GM19328 (cell line): ENCODE measurements at regions not wholly inside any gene's neighbourhood (a gene's known extent, or its start where the extent isn't known, plus 50 kb on each side); places are given as distances from the start of the nearest gene placed in this dataset.
"Not testable (repeated sequence)": the region's sequence is repeated elsewhere in the genome, so short reads cannot be mapped to it uniquely, and the experiment has no call there.

Experiments
- ATAC-seq: cut with Tn5 transposase; IDR thresholded peaks from one replicate; pipeline ENCODE4 v1.9.1; 2021; ENCODE audit warnings: mild to moderate bottlenecking, moderate library complexity; ENCODE audit not compliant: unreplicated experiment

- no peak for ATAC-seq
Measured at GRCh38 chr2:82226441-82226840, 1921.9 kb upstream of the LRRTM1 start.

DNA sequence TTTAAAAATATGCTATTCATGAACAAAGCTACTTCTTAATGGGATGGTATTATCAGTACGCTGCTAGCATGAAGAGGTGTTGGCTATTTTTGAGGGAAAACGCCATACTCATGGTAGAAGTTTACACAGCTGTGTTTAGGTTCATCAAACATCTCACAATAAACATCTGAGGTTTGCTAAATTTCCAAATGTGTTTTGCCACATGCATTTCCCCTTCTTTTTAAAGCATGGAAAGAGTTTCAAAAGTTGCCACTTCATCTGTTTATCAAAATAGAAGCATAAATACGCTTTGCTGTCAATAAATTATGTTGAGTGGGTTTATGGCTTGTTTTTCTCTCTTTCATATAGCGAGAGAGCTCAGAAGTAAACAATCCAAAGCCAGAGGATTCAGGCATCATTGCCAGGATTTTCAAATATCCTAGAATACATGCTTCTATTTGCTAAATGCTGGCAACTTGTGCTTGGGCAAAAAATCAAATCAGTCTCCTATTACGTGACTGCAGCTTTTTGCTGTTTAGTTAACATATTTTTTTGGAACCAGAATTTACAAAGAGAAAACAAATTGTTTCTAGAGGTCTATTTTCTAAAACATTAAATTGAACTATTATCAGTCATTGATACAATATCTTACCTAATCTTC, 1919.9 kb upstream of the LRRTM1 start:
- ATAC-seq, result no peak

GRCh38 chr2:82215212-82215611, 1910.7 kb upstream of the LRRTM1 start:
- no peak for ATAC-seq

GRCh38 chr2:82199493-82199852, 1894.9 kb upstream of the LRRTM1 start:
- ATAC-seq, result no peak

- no peak for ATAC-seq
Measured at GRCh38 chr2:82198809-82199492, 1894.4 kb upstream of the LRRTM1 start.

DNA sequence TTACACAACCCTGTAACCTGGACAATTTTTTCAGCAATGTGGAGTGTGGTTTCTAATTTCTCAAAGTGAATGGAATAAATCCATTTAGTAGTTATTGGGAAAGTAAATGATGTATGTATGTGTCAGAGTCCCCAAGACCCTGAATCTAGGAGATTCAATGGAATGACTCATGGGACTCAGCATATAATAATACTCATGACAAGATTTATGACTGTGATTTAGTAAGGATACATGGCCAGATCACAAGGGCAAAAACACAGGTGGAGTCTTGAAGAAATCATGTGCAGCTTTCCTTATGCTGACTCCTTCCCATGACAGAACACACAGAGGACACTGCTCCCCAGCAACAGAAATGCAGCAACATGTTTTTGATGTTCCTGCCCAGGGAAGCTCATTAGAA, 1877.7 kb upstream of the LRRTM1 start:
- ATAC-seq, result no peak

DNA sequence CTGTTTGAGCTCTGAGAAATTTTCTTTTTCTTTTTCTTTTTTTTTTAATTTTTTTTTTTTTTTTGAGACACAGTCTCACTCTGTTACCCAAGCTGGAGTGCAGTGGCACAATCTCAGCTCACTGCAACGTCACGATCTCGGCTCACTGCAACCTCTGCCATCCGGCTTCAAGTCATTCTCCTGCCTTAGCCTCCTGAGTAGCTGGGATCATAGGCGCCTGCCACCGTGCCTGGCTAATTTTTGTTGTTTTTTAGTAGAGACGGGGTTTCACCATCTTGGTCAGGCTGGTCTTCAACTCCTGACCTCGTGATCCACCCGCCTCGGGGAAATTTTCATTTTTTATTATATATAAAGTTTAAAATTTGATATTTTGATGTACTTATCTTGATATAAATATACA, 1870.7 kb upstream of the LRRTM1 start:
- not testable (repeated sequence) for ATAC-seq

DNA sequence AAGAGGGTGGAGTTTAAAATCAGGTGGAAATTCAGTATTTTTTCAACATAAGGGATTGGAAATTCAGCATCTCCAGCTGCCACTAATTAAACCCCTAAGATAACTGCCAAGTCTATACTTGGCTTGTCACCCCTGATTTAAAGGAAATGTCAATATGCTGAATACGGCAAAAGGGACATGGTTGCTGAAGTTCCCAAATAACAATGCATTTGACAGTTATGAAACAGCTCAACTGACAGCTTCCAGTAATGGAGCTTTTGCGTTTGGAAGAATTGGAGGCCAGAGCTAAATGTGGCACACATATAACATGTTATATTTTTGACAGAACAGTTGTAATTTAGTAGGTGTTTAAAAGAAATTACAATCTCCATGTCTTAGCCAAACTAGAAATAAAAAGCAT, 1867.9 kb upstream of the LRRTM1 start:
- ATAC-seq, result no peak

GRCh38 chr2:82169379-82169778, 1864.8 kb upstream of the LRRTM1 start:
- no peak for ATAC-seq

GRCh38 chr2:82165377-82165776, 1860.8 kb upstream of the LRRTM1 start:
- ATAC-seq, result no peak

DNA sequence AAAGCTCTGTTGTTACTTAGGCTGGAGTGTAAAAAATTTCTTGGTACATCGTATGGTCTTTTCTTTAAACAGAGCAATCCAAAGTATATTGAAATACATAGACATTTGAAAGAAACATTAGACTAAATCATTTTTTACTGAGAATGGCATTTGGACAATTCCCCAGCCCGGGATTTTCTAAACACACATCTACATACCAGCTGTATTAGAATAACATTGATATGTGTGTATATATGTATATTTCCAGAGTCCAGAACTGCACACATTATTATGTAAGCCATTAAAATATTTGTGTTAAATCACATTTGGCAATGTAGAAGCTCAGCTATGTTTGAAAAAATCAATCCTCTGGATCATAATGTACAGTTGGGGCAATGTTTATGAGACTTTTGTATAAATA, 1853.6 kb upstream of the LRRTM1 start:
- ATAC-seq, result no peak

DNA sequence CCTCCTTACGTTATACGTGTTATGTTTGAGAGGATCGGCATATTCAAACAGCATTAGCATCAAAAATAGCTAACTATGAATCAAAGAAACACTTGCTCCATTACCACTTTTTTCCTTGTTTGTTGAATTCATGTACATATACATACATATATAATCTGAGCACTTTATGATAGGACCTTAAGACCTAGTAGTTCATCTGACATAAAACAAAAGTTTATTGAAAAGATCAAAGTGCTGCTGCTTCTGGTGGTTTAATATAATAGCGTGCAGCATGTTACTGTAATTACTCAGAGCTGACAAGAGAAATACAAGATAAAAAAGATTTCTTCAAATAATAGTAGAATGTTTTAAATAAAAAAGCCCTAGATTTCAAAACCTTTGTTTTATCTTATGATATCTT, 1850.9 kb upstream of the LRRTM1 start:
- ATAC-seq, result no peak

DNA sequence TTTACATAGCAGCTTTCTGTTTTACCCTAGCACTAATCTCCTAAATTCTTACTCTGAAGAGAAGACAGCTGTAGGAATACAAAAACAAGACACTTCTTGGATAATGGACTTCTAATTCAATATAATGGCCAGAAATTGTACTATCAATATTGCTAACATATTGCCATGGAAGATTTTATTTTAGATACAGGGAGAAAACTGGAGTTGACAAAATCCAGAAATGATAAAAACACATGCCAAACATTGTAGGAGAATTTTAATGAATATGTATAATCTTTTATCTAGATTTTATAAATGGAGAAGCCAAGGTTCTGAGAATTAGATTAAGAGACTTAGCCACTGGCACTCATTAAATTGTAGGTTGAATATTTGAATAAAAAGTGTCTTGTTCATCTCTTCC, 1838.8 kb upstream of the LRRTM1 start:
- no peak for ATAC-seq

- no peak for ATAC-seq
Measured at GRCh38 chr2:82139979-82140611, 1835.5 kb upstream of the LRRTM1 start.

- no peak for ATAC-seq
Measured at GRCh38 chr2:82137441-82137840, 1832.9 kb upstream of the LRRTM1 start.

DNA sequence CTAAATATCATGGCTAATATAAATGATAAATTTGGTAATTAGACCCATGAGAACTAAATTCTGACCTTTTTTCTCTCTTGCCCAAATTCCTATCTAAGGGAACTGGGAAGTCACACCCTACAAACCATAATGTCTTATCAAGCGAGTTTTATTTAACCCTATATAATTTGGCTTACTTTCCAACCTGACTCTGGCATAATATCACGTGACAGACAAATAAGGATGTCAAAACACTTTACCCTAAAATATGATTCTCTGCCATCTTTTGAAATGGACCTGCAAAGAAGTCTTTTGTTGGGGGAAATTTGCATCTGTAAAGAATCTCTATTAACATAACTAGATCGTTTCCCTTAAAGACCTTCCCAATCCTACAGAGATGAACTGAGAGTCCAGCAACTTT, 1823.5 kb upstream of the LRRTM1 start:
- ATAC-seq, result no peak

DNA sequence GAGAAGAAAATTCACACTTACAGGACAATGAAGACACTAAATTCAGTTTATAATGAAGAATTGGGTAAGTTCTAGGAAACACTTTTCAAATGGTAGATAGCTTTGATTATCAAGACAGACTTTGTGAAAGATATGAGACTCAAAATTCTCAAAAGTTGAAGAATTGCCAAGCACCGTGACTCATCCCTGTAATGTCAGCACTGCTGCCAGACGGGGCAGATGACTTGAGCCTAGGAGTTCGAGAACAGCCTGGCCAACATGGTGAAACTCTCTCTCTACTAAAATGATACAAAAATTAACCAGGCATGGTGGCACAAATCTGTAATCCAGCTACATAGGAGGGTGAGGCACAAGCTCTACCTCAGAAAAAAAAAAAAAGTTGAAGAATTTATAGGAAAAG, 1820.1 kb upstream of the LRRTM1 start:
- no peak for ATAC-seq

DNA sequence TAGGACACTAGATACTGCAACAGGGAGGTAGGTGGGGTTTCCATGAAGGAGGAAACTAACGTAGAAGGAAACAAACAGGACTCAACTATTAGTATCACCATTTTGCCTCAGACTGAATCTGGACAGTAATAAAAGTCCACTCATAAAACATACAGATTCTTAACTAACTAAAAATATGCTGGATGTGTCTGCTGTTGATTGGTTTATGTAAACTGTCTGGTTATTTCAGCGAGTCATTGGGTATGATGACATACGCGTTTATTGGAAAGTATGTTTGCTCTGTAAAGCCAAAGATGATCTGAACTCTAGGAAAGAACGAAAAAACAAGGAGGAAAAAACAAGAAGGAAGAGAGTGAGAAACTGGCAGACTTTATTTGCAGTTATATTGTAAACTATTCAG, 1816.1 kb upstream of the LRRTM1 start:
- ATAC-seq, result no peak

GRCh38 chr2:82120115-82120514, 1815.6 kb upstream of the LRRTM1 start:
- ATAC-seq, result no peak

DNA sequence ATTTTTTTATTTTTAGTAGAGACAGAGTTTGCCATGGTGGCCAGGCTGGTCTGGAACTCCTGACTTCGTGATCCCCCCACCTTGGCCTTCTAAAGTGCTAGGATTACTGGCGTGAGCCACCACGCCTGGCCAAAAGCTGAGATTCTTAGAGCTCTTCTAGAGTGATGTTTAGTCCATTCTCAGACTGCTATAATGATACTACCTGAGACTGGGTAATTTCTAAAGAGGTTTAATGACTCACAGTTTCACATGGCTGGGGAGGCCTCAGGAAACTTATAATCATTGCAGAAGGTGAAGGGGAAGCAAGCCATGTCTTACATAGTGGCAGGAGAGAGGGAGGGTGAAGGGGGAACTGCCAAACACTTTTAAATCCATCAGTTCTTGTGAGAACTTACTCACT, 1804.9 kb upstream of the LRRTM1 start:
- no peak for ATAC-seq

GRCh38 chr2:82098617-82099016, 1794.1 kb upstream of the LRRTM1 start:
- no peak for ATAC-seq

DNA sequence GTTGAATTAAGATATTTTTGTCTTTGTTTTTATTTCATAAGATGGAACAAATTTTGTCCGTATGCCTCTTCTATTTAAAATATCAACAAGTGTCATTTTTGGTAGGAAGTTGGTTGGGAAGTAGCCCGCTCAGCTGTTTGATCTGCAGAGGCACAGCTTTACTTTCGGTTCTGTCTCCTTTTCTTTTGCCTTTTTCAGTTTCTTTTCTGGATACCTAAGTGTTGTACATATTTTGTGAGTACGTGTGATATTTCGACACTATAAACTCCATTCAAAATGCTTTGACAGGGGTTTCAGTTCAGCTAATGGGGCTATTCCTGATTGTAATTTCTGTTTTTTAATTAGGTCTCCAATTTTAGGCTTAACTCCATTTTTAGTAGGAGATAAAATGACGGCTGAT, 1785.0 kb upstream of the LRRTM1 start:
- ATAC-seq, result no peak
